B cell (primary cell): ENCODE measurements at regions not wholly inside any gene's neighbourhood (a gene's known extent, or its start where the extent isn't known, plus 50 kb on each side); places are given as distances from the start of the nearest gene placed in this dataset.

Experiments
- ATAC-seq: fragments of 200-7000 bp; cut with Tn5 transposase; one replicate; pipeline ENCODE4 v1.10.0; 2021; ENCODE audit warnings: low read depth, mild to moderate bottlenecking, moderate number of reproducible peaks, moderate library complexity
- CTCF ChIA-PET: fragments of 350-600 bp; sonication (Branson Sonifier 250); formaldehyde crosslinking; loops from one replicate; lab custom pipeline; 2021; ENCODE audit warnings: antibody characterized with exemption, inconsistent platforms; lab: Charles Lee
- POLR2A ChIA-PET: fragments of 350-600 bp; sonication (Branson Sonifier 250); formaldehyde crosslinking; loops from one replicate; lab custom pipeline; 2021; ENCODE audit warnings: antibody characterized with exemption; lab: Charles Lee
- DNase-seq: peaks from one replicate; pipeline ENCODE4 v3.0.0; 2013
- H2AFZ ChIP-seq: 2 replicates; pipeline ENCODE4 v1.6.1; 2012; ENCODE audit warnings: mild to moderate bottlenecking, low read depth, low read length; ENCODE audit not compliant: insufficient read depth, poor library complexity, severe bottlenecking
- H3K27ac ChIP-seq, 2 donors: 1 replicate in 1 of 2; 2 replicates in 1 of 2; pipeline ENCODE4 v1.5.1; 2012 to 2013; ENCODE audit warnings: low read length in 2 of 2, mild to moderate bottlenecking in 2 of 2, moderate library complexity in 1 of 2
- H3K27me3 ChIP-seq, 4 experiments: fragments of 200-600 bp in 1 of 4; sonication (generic) in 1 of 4; replicated peaks in 1 of 4; 1 replicate in 2 of 4; 2 replicates in 2 of 4; pipeline versions ENCODE4 v1.6.1 to v1.7.0; 2013 to 2016; ENCODE audit warnings: low read length in 3 of 4, mild to moderate bottlenecking in 2 of 4, mixed read lengths in 1 of 4, moderate library complexity in 1 of 4; ENCODE audit not compliant: insufficient read depth in 4 of 4, control insufficient read depth in 3 of 4; ENCODE audit errors: control extremely low read depth in 1 of 4
- H3K36me3 ChIP-seq, 2 experiments: replicated peaks in 1 of 2; 1 replicate in 1 of 2; 2 replicates in 1 of 2; pipeline versions ENCODE4 v1.6.1 to v1.7.1; 2013; ENCODE audit warnings: low read length in 1 of 2; ENCODE audit not compliant: insufficient read depth in 2 of 2, control insufficient read depth in 1 of 2; ENCODE audit errors: control extremely low read depth in 1 of 2, extremely low read depth in 1 of 2
- H3K4me1 ChIP-seq, 2 donors: fragments of 200-600 bp in 1 of 2; sonication (generic) in 1 of 2; 1 replicate in 1 of 2; 2 replicates in 1 of 2; pipeline versions ENCODE4 v1.5.1 to v1.6.1; 2013 to 2017; ENCODE audit warnings: low read length in 2 of 2; ENCODE audit not compliant: control insufficient read depth in 2 of 2, insufficient read depth in 2 of 2
- H3K4me2 ChIP-seq: replicated peaks from 2 replicates; pipeline ENCODE3; 2012; ENCODE audit warnings: mild to moderate bottlenecking, low read depth, low read length; ENCODE audit not compliant: poor library complexity, severe bottlenecking
- H3K4me3 ChIP-seq, 5 experiments: fragments of 200-600 bp in 1 of 5; sonication (generic) in 1 of 5; 1 replicate in 3 of 5; 2 replicates in 2 of 5; pipeline versions ENCODE4 v1.5.1 to v1.7.0; 2011 to 2016; ENCODE audit warnings: low read length in 4 of 5, mild to moderate bottlenecking in 4 of 5, low read depth in 2 of 5, control low read depth in 1 of 5, moderate library complexity in 1 of 5; ENCODE audit not compliant: insufficient read depth in 1 of 5; ENCODE audit errors: control extremely low read depth in 1 of 5, extremely low read depth in 1 of 5
- H3K79me2 ChIP-seq: fragments of 200-600 bp; sonication (generic); one replicate; pipeline ENCODE4 v1.6.0; 2016; ENCODE audit warnings: low read length; ENCODE audit not compliant: control insufficient read depth, insufficient read depth
- H3K9ac ChIP-seq: fragments of 200-600 bp; sonication (generic); 2 replicates; pipeline ENCODE4 v1.6.1; 2017; ENCODE audit warnings: mild to moderate bottlenecking, low read length, moderate library complexity
- H3K9me3 ChIP-seq, 3 donors: one replicate each; pipeline versions ENCODE4 v1.6.1 to v1.7.1; 2013; ENCODE audit warnings: low read length in 2 of 3; ENCODE audit not compliant: control insufficient read depth in 2 of 3, insufficient read depth in 1 of 3; ENCODE audit errors: control extremely low read depth in 1 of 3
- H4K20me1 ChIP-seq: 2 replicates; pipeline ENCODE4 v1.6.0; 2012; ENCODE audit warnings: mild to moderate bottlenecking, low read length; ENCODE audit not compliant: insufficient read depth, control insufficient read depth, poor library complexity, severe bottlenecking
- H3K27ac Mint-ChIP-seq: one replicate; pipeline ENCODE4 v1.8.0; 2021; ENCODE audit warnings: mixed read lengths
- H3K27me3 Mint-ChIP-seq: one replicate; pipeline ENCODE4 v1.8.0; 2021; ENCODE audit warnings: mixed read lengths
- H3K4me1 Mint-ChIP-seq: one replicate; pipeline ENCODE4 v1.8.0; 2021; ENCODE audit warnings: mixed read lengths
- H3K4me3 Mint-ChIP-seq: one replicate; pipeline ENCODE4 v1.8.0; 2021; ENCODE audit warnings: mixed read lengths
- H3K9me3 Mint-ChIP-seq: one replicate; pipeline ENCODE4 v1.8.0; 2022; ENCODE audit warnings: mixed read lengths; ENCODE audit not compliant: insufficient read depth
- CTCF ChIP-seq: fragments of 200-600 bp; IDR thresholded peaks from one replicate; pipeline ENCODE4 v1.8.0; 2022; ENCODE audit warnings: antibody characterized with exemption, mild to moderate bottlenecking
- EZH2 ChIP-seq: IDR thresholded peaks from 2 replicates; pipeline ENCODE4 v1.6.1; 2012; ENCODE audit warnings: borderline replicate concordance, low read depth, mild to moderate bottlenecking, moderate library complexity, low read length; ENCODE audit not compliant: insufficient read depth, poor library complexity, severe bottlenecking
- WGBS: methylation state at CpG from one replicate; pipeline ENCODE4 v1.1.5; 2013; ENCODE audit warnings: missing lambda C conversion rate; ENCODE audit not compliant: insufficient coverage; 5-methylcytosine and 5-hydroxymethylcytosine counted together
- intact Hi-C: fragments of 100-400 bp; cut with micrococcal nuclease; formaldehyde crosslinking; loops from one replicate; pipeline ENCODE4 v1.10.0; 2022

GRCh38 chrX:20409991-20410390, 143.3 kb upstream of the RPS6KA3 start:
- H3K27ac ChIP-seq = no peak overlapping the region

GRCh38 chrX:20402956-20403355, 136.2 kb upstream of the RPS6KA3 start:
- DNase-seq (no peak), ATAC-seq (no peak)
- Histone ChIP-seq H3K9ac (no peak overlapping the region), H3K27me3 (no peaks in the 10 kb centered on the region), H3K4me3 (no peak overlapping the region), H3K4me1 (peaks cover 0 to 4% of the 10 kb centered on the region in 2 donors), H3K9me3 (no peaks in the 10 kb centered on the region), H3K4me2 (no peak overlapping the region), H3K27ac (no peak overlapping the region), H4K20me1 (no peaks in the 10 kb centered on the region), H3K36me3 (no peaks in the 10 kb centered on the region), H2AFZ (no peak overlapping the region), H3K79me2 (no peaks in the 10 kb centered on the region)
- intact Hi-C loops = no loop called here
- Mint-ChIP-seq H3K9me3 (peaks cover 3% of the 10 kb centered on the region), H3K27ac (no peak overlapping the region), H3K27me3 (no peaks in the 10 kb centered on the region), H3K4me3 (no peak overlapping the region), H3K4me1 (no peaks in the 10 kb centered on the region)
- no CpG with 5 or more reads among the region's 3 CpGs for WGBS
- TF ChIP-seq EZH2 (no peak), CTCF (no peak)
- ChIA-PET CTCF (no interaction called here), POLR2A (no interaction called here)

More at GRCh38 chrX:20409991-20410390, 143.3 kb upstream of the RPS6KA3 start:
- H3K9me3 ChIP-seq = no peaks in the 10 kb centered on the region
- no peaks in the 10 kb centered on the region for H3K36me3 ChIP-seq
- no peaks in the 10 kb centered on the region for H4K20me1 ChIP-seq
- H3K4me1 ChIP-seq = peaks cover 16 to 20% of the 10 kb centered on the region in 2 donors
- H3K9me3 Mint-ChIP-seq = peaks cover 4% of the 10 kb centered on the region
- no peaks in the 10 kb centered on the region for H3K79me2 ChIP-seq
- H3K4me1 Mint-ChIP-seq = peaks cover 22% of the 10 kb centered on the region
- no peak overlapping the region for H3K4me3 ChIP-seq
- intact Hi-C loops = loop anchor here (5.0 kb wide), 1 partner anchor 33 kb away; no protein-coding TSS in a partner anchor
- CTCF ChIA-PET = no interaction called here
- H3K9ac ChIP-seq = no peak overlapping the region
- H3K4me3 Mint-ChIP-seq = no peak overlapping the region
- no peak overlapping the region for H3K4me2 ChIP-seq
- H2AFZ ChIP-seq = no peak overlapping the region
- DNase-seq (no peak), ATAC-seq (no peak)
- no peaks in the 10 kb centered on the region for H3K27me3 ChIP-seq
- POLR2A ChIA-PET = no interaction called here
- no CpG with 5 or more reads among the region's 6 CpGs for WGBS
- H3K27ac Mint-ChIP-seq = no peak overlapping the region
- no peaks in the 10 kb centered on the region for H3K27me3 Mint-ChIP-seq
- TF ChIP-seq EZH2 = no peak
- TF ChIP-seq CTCF = no peak
